Adrenal gland (tissue), 5 donors: ENCODE measurements at regions not wholly inside any gene's neighbourhood (a gene's known extent, or its start where the extent isn't known, plus 50 kb on each side); places are given as distances from the start of the nearest gene placed in this dataset.
"Not testable (repeated sequence)": the region's sequence is repeated elsewhere in the genome, so short reads cannot be mapped to it uniquely, and the experiment has no call there.

Experiments used
- POLR2A ChIP-seq, 2 donors: fragments of 450-650 bp; IDR thresholded peaks; one replicate each; pipeline ENCODE4 v1.6.1; 2017; ENCODE audit warnings: antibody characterized with exemption in 2 of 2, mild to moderate bottlenecking in 2 of 2, moderate library complexity in 1 of 2
- TF ChIP-seq, protein P1 (sequence below), 6 experiments: fragments of 450-650 bp in 4 of 6; fragments of 200-600 bp in 2 of 6; sonication (generic) in 1 of 6; IDR thresholded peaks; 1 replicate in 5 of 6; 2 replicates in 1 of 6; pipeline versions ENCODE4 v1.5.1 to v1.8.0; 2016 to 2021; ENCODE audit warnings: antibody characterized with exemption in 6 of 6, mild to moderate bottlenecking in 2 of 6, moderate library complexity in 1 of 6
- donor health status: DM: no; HTN: no; CAD: no.

DNA sequence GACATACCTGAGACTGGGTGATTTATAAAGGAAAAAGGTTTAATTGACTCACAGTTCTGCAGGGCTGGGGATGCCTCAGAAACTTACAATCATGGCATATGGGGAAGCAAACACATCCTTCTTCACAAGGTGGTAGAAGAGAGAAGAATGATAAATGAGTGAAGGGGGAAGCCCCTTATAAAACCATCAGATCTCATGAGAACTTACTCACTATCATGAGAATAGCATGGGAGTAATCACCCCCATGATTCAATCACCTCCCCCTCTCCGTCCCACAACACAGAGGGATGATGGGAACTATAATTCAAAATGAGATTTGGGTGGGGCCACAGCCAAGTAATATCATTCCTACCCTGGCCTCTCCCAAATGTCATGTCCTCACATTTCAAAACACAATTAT, 1206.0 kb upstream of the CELF4 start:
- TF ChIP-seq, protein P1, sequence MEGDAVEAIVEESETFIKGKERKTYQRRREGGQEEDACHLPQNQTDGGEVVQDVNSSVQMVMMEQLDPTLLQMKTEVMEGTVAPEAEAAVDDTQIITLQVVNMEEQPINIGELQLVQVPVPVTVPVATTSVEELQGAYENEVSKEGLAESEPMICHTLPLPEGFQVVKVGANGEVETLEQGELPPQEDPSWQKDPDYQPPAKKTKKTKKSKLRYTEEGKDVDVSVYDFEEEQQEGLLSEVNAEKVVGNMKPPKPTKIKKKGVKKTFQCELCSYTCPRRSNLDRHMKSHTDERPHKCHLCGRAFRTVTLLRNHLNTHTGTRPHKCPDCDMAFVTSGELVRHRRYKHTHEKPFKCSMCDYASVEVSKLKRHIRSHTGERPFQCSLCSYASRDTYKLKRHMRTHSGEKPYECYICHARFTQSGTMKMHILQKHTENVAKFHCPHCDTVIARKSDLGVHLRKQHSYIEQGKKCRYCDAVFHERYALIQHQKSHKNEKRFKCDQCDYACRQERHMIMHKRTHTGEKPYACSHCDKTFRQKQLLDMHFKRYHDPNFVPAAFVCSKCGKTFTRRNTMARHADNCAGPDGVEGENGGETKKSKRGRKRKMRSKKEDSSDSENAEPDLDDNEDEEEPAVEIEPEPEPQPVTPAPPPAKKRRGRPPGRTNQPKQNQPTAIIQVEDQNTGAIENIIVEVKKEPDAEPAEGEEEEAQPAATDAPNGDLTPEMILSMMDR (IDR thresholded peaks at IDR 0.05), result not testable (repeated sequence)
- TF ChIP-seq POLR2A (IDR thresholded peaks at IDR 0.05), result not testable (repeated sequence)
